ENCODE measurements at regions not wholly inside any gene's neighbourhood (a gene's known extent, or its start where the extent isn't known, plus 50 kb on each side); places are given as distances from the start of the nearest gene placed in this dataset.

DNA sequence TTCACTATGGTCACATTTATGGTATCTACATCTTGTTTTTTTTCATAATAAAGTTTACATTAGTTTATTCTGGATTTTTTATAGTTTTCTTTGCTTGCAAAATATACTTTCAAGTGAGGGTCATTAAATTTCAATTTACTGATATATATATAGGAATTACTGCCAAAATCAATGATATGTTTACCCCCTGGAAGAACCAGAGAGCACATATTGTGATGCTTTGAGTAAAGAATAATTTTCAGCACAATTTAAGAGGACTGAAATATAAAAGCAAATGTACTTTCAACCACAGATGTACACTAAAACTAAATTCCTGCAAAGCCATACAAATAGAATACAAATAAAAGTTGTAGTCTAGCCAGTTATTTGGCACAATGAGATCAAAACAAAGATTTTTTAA is 242.2 kb upstream of the PCDH18 start:
- H3K27ac ChIP-seq = no peak overlapping the region
- no peaks in the 10 kb centered on the region for H3K36me3 ChIP-seq
- DNase-seq (no peak), ATAC-seq (ENCODE audit: low FRiP score in 2 of 2) (no peak)
- no peaks in the 10 kb centered on the region for H3K9me3 ChIP-seq
- no peaks in the 10 kb centered on the region for H3K4me1 ChIP-seq
- no peaks in the 10 kb centered on the region for H3K27me3 ChIP-seq
- no peak overlapping the region for H3K4me3 ChIP-seq
- TF ChIP-seq POLR2A (IDR thresholded peaks at IDR 0.05) = no peak
- TF ChIP-seq EP300 (IDR thresholded peaks at IDR 0.05) = no peak
- TF ChIP-seq, protein P1, sequence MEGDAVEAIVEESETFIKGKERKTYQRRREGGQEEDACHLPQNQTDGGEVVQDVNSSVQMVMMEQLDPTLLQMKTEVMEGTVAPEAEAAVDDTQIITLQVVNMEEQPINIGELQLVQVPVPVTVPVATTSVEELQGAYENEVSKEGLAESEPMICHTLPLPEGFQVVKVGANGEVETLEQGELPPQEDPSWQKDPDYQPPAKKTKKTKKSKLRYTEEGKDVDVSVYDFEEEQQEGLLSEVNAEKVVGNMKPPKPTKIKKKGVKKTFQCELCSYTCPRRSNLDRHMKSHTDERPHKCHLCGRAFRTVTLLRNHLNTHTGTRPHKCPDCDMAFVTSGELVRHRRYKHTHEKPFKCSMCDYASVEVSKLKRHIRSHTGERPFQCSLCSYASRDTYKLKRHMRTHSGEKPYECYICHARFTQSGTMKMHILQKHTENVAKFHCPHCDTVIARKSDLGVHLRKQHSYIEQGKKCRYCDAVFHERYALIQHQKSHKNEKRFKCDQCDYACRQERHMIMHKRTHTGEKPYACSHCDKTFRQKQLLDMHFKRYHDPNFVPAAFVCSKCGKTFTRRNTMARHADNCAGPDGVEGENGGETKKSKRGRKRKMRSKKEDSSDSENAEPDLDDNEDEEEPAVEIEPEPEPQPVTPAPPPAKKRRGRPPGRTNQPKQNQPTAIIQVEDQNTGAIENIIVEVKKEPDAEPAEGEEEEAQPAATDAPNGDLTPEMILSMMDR (IDR thresholded peaks at IDR 0.05) = no peak
- TF ChIP-seq POLR2AphosphoS5 (IDR thresholded peaks at IDR 0.05) = no peak

DNA sequence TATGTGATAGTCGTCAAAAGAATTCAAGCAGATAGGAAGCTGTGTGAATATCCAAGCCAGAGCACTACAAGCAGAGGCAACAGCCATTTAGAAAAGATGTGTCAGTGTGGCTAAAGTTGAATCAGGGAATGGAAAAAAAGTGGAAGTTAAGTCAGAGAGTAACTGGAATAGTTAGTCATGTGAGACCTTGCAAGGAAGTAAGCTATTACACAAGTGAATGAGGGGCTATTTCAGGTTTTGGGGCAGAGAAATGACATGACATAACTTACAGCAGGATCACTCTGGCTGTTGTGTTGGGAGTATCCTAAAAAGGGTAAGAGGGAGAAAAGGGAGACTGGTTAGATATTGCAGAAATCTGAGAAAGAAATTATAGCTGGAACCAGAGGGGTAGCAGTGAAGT is 236.6 kb upstream of the PCDH18 start:
- Histone ChIP-seq H3K9me3 (no peaks in the 10 kb centered on the region), H3K4me3 (no peak overlapping the region), H3K27ac (no peak overlapping the region), H3K4me1 (no peaks in the 10 kb centered on the region), H3K36me3 (no peaks in the 10 kb centered on the region), H3K27me3 (no peaks in the 10 kb centered on the region)
- ATAC-seq (ENCODE audit: low FRiP score in 2 of 2) = no peak
- DNase-seq = no peak
- 88 to 97% methylated on average over 1 of the region's 1 CpG for WGBS, 2 donors
- TF ChIP-seq POLR2AphosphoS5 (IDR thresholded peaks at IDR 0.05) (no peak), POLR2A (IDR thresholded peaks at IDR 0.05) (no peak), EP300 (IDR thresholded peaks at IDR 0.05) (no peak)
- TF ChIP-seq, protein P1 (IDR thresholded peaks at IDR 0.05) = no peak

DNA sequence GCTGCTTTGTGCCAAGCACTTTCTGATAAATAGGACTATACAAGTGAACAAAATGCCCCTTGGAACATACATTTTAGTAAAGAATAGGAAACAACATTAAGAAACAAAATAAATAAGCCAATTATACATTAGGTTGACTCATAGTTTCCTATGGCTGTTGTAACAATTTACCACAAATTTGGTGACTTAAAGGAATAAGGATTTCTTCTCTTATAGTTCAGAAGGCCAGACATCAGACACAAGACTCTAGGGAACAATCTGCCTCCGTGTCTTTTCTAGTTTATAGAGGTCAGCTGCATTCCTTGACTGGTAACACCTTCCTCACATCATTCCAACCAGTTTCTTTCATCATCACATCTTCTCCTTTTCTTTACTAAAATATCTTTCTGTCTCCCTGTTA is 235.9 kb upstream of the PCDH18 start:
- Histone ChIP-seq H3K27ac (no peak overlapping the region), H3K4me3 (no peak overlapping the region), H3K4me1 (no peaks in the 10 kb centered on the region), H3K9me3 (no peaks in the 10 kb centered on the region), H3K36me3 (no peaks in the 10 kb centered on the region), H3K27me3 (no peaks in the 10 kb centered on the region)
- WGBS, 2 donors = 59 to 70% methylated on average over 1 of the region's 1 CpG
- DNase-seq (no peak), ATAC-seq (ENCODE audit: low FRiP score in 2 of 2) (no peak)
- TF ChIP-seq, protein P1 (IDR thresholded peaks at IDR 0.05) = no peak
- TF ChIP-seq POLR2AphosphoS5 (IDR thresholded peaks at IDR 0.05) (no peak), POLR2A (IDR thresholded peaks at IDR 0.05) (no peak), EP300 (IDR thresholded peaks at IDR 0.05) (no peak)

DNA sequence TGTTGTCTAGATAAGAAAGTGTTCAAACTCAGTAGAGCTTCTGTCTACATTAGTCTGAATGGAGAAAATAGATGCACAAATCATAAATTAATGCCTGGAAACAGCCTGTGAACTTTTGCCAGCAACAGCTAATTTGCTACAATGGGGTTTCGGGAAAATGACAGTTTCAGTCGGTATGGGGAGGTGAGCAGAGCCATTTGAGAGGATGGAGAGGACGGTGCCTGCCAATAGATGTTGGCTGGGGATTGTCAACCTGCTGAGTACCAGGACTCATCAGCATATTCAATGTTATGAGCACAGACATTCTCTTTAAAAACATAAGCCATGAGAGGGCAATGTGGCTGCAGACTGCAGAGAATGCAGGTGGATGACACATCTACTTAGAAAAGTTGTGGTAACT is 230.3 kb upstream of the PCDH18 start:
- DNase-seq = no peak
- no peak overlapping the region for H3K4me3 ChIP-seq
- no peaks in the 10 kb centered on the region for H3K4me1 ChIP-seq
- ATAC-seq (ENCODE audit: low FRiP score in 2 of 2) = no peak
- H3K36me3 ChIP-seq = no peaks in the 10 kb centered on the region
- WGBS, 2 donors = 51 to 85% methylated on average over 3 of the region's 3 CpGs
- no peak overlapping the region for H3K27ac ChIP-seq
- H3K9me3 ChIP-seq = no peaks in the 10 kb centered on the region
- no peaks in the 10 kb centered on the region for H3K27me3 ChIP-seq
- TF ChIP-seq EP300 (IDR thresholded peaks at IDR 0.05) (no peak), POLR2AphosphoS5 (IDR thresholded peaks at IDR 0.05) (no peak), POLR2A (IDR thresholded peaks at IDR 0.05) (no peak)
- TF ChIP-seq, protein P1 (IDR thresholded peaks at IDR 0.05) = no peak

DNA sequence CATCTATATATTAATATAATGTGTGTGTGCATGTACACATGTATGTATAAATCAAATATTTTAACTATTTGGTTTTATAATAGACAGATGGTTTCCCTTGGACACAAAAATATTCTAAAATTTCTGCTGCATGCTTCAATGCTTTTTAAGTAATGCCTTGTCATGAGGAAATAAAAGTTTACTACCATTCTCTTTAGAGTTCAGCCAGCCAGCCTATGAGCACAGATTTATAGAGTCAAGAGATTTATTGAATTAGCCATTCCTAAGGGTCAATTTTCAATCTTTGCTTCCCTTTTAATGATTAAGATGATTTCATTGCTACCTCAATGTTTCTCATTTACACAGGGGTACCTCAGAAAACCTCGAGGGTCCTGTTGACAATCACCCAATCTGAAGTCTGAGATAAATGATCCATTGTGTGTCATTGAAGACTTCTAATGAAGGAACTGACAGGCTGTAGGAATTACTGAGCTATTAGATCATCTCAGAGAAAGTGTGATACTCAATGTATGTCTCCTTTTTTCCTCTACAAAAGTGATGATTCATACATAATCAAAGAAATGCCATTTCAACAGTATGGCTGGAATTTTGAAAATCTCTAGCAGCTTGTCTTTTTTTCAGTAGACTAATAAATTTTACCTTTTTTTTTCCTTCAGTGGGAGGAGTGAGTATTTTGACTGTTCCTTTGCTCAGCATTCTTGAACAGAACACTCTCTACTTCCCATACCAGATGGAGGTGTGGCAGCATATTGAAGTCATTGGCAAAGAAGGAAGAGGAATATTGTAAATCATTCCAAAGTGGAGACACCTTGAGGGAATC is 222.6 kb upstream of the PCDH18 start:
- Histone ChIP-seq H3K27me3 (no peaks in the 10 kb centered on the region), H3K4me1 (no peaks in the 10 kb centered on the region), H3K9me3 (no peaks in the 10 kb centered on the region), H3K36me3 (no peaks in the 10 kb centered on the region), H3K27ac (no peak overlapping the region), H3K4me3 (no peak overlapping the region)
- WGBS, 2 donors = 24 to 56% methylated on average over 1 of the region's 1 CpG
- no peak for DNase-seq
- ATAC-seq (ENCODE audit: low FRiP score in 2 of 2) = no peak
- TF ChIP-seq EP300 (IDR thresholded peaks at IDR 0.05) (no peak), POLR2AphosphoS5 (IDR thresholded peaks at IDR 0.05) (no peak), POLR2A (IDR thresholded peaks at IDR 0.05) (no peak)
- TF ChIP-seq, protein P1 (IDR thresholded peaks at IDR 0.05) = no peak

Measured in upper lobe of left lung (tissue), 6 donors.